GM12878 (cell line): ENCODE measurements at regions not wholly inside any gene's neighbourhood (a gene's known extent, or its start where the extent isn't known, plus 50 kb on each side); places are given as distances from the start of the nearest gene placed in this dataset.

Experiments used
- ATF7 ChIP-seq: fragments of 450-650 bp; IDR thresholded peaks from 2 replicates; pipeline ENCODE4 v1.6.1; 2016; ENCODE audit warnings: low read depth, mild to moderate bottlenecking
- E2F4 ChIP-seq: IDR thresholded peaks from 2 replicates; pipeline ENCODE4 v1.6.1; 2012; ENCODE audit warnings: low read depth, low read length, improper control_type of control experiment
- HDAC6 ChIP-seq: fragments of 200-600 bp; sonication (generic); IDR thresholded peaks from one replicate; pipeline ENCODE4 v1.8.0; 2017; ENCODE audit warnings: antibody characterized with exemption; ENCODE audit not compliant: unreplicated experiment
- PRDM15 ChIP-seq: fragments of 450-650 bp; formaldehyde crosslinking; IDR thresholded peaks from 2 replicates; pipeline ENCODE4 v1.4.0; 2020; ENCODE audit warnings: mild to moderate bottlenecking, moderate library complexity
- REST ChIP-seq: IDR thresholded peaks from 2 replicates; pipeline ENCODE4 v1.6.1; 2012; ENCODE audit warnings: mild to moderate bottlenecking, low read depth, low read length
- ZBED1 ChIP-seq: IDR thresholded peaks from 2 replicates; pipeline ENCODE4 v1.6.1; 2016; ENCODE audit warnings: borderline replicate concordance
- ZNF217 ChIP-seq: fragments of 450-650 bp; IDR thresholded peaks from 2 replicates; pipeline ENCODE4 v1.6.1; 2017; ENCODE audit warnings: antibody characterized with exemption, mild to moderate bottlenecking

GRCh38 chr2:7450833-7451190 is 533.6 kb downstream of the RNF144A start (continued):
- no peak for TF ChIP-seq PRDM15 (CRISPR knock-in tag)
- TF ChIP-seq HDAC6 = no peak
- no peak for TF ChIP-seq ZBED1
- no peak for TF ChIP-seq REST
- TF ChIP-seq ATF7 = no peak
- TF ChIP-seq E2F4 = no peak
- TF ChIP-seq ZNF217 = no peak
- TF ChIP-seq, all 136 proteins: peak for 0
